Stomach (tissue), 4 donors: ENCODE measurements at regions not wholly inside any gene's neighbourhood (a gene's known extent, or its start where the extent isn't known, plus 50 kb on each side); places are given as distances from the start of the nearest gene placed in this dataset.

Experiments used
- POLR2A ChIP-seq, 4 donors: fragments of 450-650 bp; IDR thresholded peaks; one replicate each; pipeline ENCODE4 v1.6.1; 2016; ENCODE audit warnings: antibody characterized with exemption in 4 of 4, control low read depth in 2 of 4, mild to moderate bottlenecking in 1 of 4, moderate library complexity in 1 of 4
- POLR2AphosphoS5 ChIP-seq, 3 donors: sonication (generic); formaldehyde crosslinking; IDR thresholded peaks; one replicate each; pipeline ENCODE4 v1.6.1; 2016; ENCODE audit warnings: antibody characterized with exemption in 3 of 3
- TF ChIP-seq, protein P1 (sequence below), 7 experiments: fragments of 450-650 bp in 4 of 7; fragments of 200-600 bp in 3 of 7; sonication (generic) in 3 of 7; IDR thresholded peaks; one replicate each; pipeline ENCODE4 v1.5.1; 2016 to 2019; ENCODE audit warnings: antibody characterized with exemption in 7 of 7, control low read depth in 2 of 7, mild to moderate bottlenecking in 1 of 7

DNA sequence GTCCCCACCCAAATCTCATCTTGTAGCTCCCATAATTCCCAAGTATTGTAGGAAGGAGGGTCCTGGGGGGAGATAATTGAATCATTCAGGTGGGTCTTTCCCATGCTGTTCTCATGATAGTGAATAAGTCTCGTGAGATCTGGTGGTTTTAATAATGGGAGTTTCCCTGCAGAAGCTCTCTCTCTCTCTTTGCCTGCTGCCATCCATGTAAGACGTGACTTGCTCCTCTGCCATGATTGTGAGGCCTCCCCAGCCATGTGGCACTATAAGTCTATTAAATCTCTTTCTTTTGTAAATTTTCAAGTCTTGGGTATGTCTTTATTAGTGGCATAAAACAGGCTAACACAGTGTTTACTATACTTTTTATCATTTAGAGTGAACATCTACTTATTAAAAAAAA, 338.8 kb downstream of the ANKRD7 start:
- TF ChIP-seq, protein P1, sequence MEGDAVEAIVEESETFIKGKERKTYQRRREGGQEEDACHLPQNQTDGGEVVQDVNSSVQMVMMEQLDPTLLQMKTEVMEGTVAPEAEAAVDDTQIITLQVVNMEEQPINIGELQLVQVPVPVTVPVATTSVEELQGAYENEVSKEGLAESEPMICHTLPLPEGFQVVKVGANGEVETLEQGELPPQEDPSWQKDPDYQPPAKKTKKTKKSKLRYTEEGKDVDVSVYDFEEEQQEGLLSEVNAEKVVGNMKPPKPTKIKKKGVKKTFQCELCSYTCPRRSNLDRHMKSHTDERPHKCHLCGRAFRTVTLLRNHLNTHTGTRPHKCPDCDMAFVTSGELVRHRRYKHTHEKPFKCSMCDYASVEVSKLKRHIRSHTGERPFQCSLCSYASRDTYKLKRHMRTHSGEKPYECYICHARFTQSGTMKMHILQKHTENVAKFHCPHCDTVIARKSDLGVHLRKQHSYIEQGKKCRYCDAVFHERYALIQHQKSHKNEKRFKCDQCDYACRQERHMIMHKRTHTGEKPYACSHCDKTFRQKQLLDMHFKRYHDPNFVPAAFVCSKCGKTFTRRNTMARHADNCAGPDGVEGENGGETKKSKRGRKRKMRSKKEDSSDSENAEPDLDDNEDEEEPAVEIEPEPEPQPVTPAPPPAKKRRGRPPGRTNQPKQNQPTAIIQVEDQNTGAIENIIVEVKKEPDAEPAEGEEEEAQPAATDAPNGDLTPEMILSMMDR (IDR thresholded peaks at IDR 0.05): no peak
- TF ChIP-seq POLR2AphosphoS5 (IDR thresholded peaks at IDR 0.05) (no peak), POLR2A (IDR thresholded peaks at IDR 0.05) (no peak)
